ENCODE measurements at regions not wholly inside any gene's neighbourhood (a gene's known extent, or its start where the extent isn't known, plus 50 kb on each side); places are given as distances from the start of the nearest gene placed in this dataset.

DNA sequence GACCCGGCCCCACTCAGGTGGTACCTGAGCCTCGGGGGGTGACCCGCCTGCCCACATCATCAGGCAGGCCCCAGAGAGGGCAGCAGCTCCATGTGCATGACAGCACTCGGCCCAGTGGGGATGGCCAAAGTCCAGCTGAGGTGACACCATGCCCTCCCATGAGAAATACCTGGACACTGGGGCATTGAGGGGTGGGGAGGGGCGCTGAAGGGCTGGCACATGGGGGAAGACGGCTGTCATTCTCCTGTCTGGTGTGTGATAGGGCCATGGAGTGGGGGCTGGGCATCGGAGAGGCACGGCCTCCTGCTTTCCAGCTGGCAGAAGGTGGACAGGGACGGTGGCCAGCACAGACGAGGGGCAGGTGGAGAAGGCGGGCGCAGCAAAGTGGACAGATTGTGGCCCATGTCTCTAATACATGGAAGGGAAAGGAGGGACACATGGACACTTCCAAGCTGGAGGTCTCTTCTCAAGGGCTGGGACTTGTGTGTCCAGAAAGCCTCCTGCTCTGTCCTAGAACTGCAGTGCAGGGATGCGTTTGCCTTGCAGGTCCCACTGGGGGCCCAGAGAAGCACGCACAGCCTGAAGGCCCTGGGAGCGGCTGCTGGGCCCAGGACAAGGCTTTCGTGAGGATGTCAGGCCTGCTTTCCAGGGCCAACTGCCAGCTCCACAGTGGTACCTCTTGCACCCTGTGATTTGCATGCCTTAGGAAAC, 302.2 kb downstream of the NDUFA10 start:
- TF ChIP-seq POLR2A (IDR thresholded peaks at IDR 0.05), result no peak
- no peak for TF ChIP-seq EP300 (IDR thresholded peaks at IDR 0.05)
- TF ChIP-seq CTCF (IDR thresholded peaks at IDR 0.05), result no peak

Data from tibial nerve (tissue), 4 donors.